ENCODE measurements at regions not wholly inside any gene's neighbourhood (a gene's known extent, or its start where the extent isn't known, plus 50 kb on each side); places are given as distances from the start of the nearest gene placed in this dataset.
"Not testable (repeated sequence)": the region's sequence is repeated elsewhere in the genome, so short reads cannot be mapped to it uniquely, and the experiment has no call there.

DNA sequence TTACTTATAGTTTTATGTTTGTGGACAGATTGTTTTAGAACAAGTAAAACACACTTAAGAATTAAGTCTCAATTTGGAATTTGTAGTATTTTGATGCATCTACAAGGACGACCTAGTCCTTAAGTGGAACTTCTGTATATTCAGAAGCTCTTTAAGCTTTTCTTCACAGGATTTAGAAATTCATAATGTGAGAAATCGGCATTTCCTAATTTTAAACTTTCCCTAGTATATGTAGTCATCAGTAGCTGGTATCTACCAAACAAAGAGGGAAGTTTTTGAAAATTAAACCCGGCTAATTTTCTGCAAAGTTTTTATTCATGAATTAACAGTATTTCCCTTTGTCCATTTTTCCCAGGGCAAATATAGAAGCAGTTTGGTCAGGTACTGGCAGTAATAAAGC lies 203.6 kb downstream of the CDRT15L2 start:
- Mint-ChIP-seq H3K36me3 (ENCODE audit: low read depth) (no peaks in the 10 kb centered on the region), H3K4me1 (ENCODE audit: low read depth) (no peaks in the 10 kb centered on the region), H3K9me3 (no peaks in the 10 kb centered on the region; the same call in 1 of the 2 replicates), H3K27ac (no peak overlapping the region), H3K27me3 (ENCODE audit: insufficient read depth) (peaks cover 31% of the 10 kb centered on the region), H3K4me3 (no peak overlapping the region)
- DNase-seq, result no peak
- TF ChIP-seq, protein P1, sequence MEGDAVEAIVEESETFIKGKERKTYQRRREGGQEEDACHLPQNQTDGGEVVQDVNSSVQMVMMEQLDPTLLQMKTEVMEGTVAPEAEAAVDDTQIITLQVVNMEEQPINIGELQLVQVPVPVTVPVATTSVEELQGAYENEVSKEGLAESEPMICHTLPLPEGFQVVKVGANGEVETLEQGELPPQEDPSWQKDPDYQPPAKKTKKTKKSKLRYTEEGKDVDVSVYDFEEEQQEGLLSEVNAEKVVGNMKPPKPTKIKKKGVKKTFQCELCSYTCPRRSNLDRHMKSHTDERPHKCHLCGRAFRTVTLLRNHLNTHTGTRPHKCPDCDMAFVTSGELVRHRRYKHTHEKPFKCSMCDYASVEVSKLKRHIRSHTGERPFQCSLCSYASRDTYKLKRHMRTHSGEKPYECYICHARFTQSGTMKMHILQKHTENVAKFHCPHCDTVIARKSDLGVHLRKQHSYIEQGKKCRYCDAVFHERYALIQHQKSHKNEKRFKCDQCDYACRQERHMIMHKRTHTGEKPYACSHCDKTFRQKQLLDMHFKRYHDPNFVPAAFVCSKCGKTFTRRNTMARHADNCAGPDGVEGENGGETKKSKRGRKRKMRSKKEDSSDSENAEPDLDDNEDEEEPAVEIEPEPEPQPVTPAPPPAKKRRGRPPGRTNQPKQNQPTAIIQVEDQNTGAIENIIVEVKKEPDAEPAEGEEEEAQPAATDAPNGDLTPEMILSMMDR (IDR thresholded peaks at IDR 0.05), result no peak

DNA sequence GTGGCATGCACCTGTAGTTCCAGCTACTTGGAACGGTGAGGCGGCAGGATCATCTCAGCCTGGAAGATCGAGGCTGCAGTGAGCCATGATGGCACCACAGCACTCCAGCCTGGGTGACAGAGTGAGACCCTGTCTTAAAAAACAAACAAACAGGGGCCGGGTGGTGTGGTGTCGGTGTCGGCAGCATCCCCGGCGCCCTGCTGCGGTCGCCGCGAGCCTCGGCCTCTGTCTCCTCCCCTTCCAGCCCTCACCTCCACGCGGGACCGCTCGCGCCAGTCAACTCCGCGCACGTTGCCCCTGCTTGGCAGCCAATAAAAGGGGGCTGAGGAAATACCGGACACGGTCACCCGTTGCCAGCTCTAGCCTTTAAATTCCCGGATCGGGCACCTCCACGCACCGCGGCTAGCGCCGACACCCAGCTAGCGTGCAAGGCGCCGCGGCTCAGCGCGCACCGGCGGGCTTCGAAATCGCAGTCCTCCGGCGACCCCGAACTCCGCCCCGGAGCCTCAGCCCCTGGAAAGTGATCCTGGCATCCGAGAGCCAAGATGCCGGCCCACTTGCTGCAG lies 204.7 kb downstream of the CDRT15L2 start:
- Mint-ChIP-seq H3K27ac (no peak overlapping the region), H3K36me3 (ENCODE audit: low read depth) (no peaks in the 10 kb centered on the region), H3K4me1 (ENCODE audit: low read depth) (no peaks in the 10 kb centered on the region), H3K9me3 (no peaks in the 10 kb centered on the region; the same call in 1 of the 2 replicates), H3K4me3 (no peak overlapping the region), H3K27me3 (ENCODE audit: insufficient read depth) (peaks cover 24% of the 10 kb centered on the region)
- TF ChIP-seq, protein P1 (IDR thresholded peaks at IDR 0.05), result no peak
- DNase-seq, result no peak

DNA sequence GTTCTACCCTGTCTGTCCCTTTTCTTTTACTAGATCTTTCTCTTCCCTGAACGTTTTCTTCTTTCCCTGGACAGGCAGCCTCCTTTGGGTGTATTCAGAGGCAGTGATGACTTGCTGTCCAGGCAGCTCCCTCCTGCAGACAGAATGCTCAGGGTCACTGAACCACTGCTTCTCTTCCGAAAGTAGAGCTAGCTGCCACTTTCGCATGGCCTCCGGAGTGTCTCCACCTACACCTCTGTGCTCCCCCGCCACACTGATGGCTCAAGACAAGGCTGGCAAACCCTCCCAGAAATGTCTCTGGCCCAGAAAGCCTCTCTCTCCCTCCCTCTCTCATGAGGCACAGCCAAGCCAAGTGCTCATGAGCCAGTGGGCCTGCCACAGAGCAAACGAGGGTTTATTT lies 207.8 kb downstream of the CDRT15L2 start:
- Mint-ChIP-seq H3K4me1 (ENCODE audit: low read depth) (no peaks in the 10 kb centered on the region), H3K9me3 (no peaks in the 10 kb centered on the region; the same call in 1 of the 2 replicates), H3K27me3 (ENCODE audit: insufficient read depth) (peaks cover 26% of the 10 kb centered on the region), H3K27ac (no peak overlapping the region), H3K36me3 (ENCODE audit: low read depth) (no peaks in the 10 kb centered on the region), H3K4me3 (no peak overlapping the region)
- no peak for DNase-seq
- TF ChIP-seq, protein P1 (IDR thresholded peaks at IDR 0.05), result no peak

DNA sequence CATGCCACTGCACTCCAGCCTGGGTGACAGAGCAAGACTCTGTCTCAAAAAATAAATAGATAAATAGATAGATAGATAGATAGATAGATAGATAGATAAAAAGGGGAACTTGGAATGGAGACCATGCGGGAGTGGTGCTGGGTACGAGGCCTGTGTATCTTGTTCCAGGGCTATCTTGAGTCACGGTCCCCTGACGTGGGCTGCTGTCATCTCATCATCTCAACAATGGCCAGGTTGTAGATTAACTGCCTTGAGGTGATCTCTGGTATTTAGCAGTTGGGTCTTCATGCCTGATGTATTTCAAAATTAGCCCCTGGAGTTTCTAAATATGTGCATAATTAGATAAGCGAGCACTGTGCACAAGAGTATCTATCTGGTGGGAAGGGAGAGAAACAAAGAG lies 212.1 kb downstream of the CDRT15L2 start:
- Mint-ChIP-seq H3K4me3 (no peak overlapping the region), H3K36me3 (ENCODE audit: low read depth) (no peaks in the 10 kb centered on the region), H3K27ac (no peak overlapping the region), H3K9me3 (no peaks in the 10 kb centered on the region), H3K27me3 (ENCODE audit: insufficient read depth) (peaks cover 12% of the 10 kb centered on the region), H3K4me1 (ENCODE audit: low read depth) (no peaks in the 10 kb centered on the region)
- no peak for DNase-seq
- TF ChIP-seq, protein P1 (IDR thresholded peaks at IDR 0.05), result no peak

DNA sequence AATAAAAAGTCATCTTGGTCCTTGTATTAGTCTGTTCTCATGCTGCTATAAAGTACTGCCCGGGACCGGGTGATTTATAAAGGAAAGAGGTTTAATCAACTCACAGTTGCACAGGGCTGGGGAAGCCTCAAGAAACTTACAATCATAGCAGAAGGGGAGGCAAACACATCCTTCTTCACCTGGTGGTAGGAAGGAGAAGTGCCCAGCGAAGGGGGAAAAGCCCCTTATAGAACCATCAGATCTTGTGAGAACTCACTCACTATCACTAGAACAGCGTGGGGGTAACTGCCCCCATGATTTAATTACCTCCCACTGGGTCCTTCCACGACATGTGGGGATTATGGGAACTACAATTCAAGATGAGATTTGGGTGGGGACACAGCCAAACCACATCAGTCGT lies 215.0 kb downstream of the CDRT15L2 start:
- H3K27ac Mint-ChIP-seq, result not testable (repeated sequence)

More for the DNA sequence above, 215.0 kb downstream of the CDRT15L2 start:
- not testable (repeated sequence) for H3K4me3 Mint-ChIP-seq; H3K9me3 Mint-ChIP-seq; H3K4me1 Mint-ChIP-seq (ENCODE audit: low read depth); H3K27me3 Mint-ChIP-seq (ENCODE audit: insufficient read depth); H3K36me3 Mint-ChIP-seq (ENCODE audit: low read depth); DNase-seq
- TF ChIP-seq, protein P1 (IDR thresholded peaks at IDR 0.05), result peak; percentile 55

Data from HFFc6 (cell line).